Choroid plexus epithelial cell (primary cell): ENCODE measurements at regions not wholly inside any gene's neighbourhood (a gene's known extent, or its start where the extent isn't known, plus 50 kb on each side); places are given as distances from the start of the nearest gene placed in this dataset.

Experiments
- DNase-seq: peaks from one replicate; pipeline ENCODE4 v3.0.0-alpha.2; 2010; ENCODE audit warnings: low read depth
- H3K4me3 ChIP-seq: 2 replicates; pipeline ENCODE4 v1.5.1; 2011; ENCODE audit warnings: low read depth, mild to moderate bottlenecking, control low read depth, low read length, moderate library complexity
- CTCF ChIP-seq: conservative IDR thresholded peaks from 2 replicates; pipeline ENCODE4 v1.5.1; 2011; ENCODE audit warnings: low read depth, mild to moderate bottlenecking, control low read depth, inconsistent platforms, low read length, moderate library complexity

- H3K4me3 ChIP-seq = no peak overlapping the region
- no peak for DNase-seq
- TF ChIP-seq CTCF = no peak
Observed at GRCh38 chr18:79629606-79630005, 50.0 kb upstream of the CTDP1 start.
